ENCODE measurements at regions not wholly inside any gene's neighbourhood (a gene's known extent, or its start where the extent isn't known, plus 50 kb on each side); places are given as distances from the start of the nearest gene placed in this dataset.

DNA sequence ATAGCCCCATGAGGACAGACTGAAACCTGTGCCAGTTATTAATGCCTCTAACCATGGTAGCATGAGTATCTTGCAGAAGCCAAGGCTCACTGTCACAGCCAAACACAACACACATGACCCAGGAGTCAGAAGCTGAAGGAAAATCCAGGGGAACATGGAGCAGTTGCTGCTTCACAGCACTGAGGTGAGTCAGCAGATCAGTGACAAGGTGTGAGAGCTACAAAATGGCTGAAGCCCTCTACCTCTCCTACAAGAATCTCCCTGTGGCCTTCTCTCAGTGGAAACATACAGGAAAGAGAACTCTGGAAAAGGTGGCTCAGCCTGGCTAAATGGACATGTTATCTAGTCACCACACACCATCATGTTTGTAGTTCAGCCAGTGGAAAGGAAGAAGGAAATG is 93.5 kb downstream of the NAB1 start:
- Histone ChIP-seq H3K27ac (no peak overlapping the region), H3K9me3 (no peaks in the 10 kb centered on the region), H3K27me3 (no peaks in the 10 kb centered on the region), H3K4me1 (ENCODE audit: control insufficient read depth in 1 of 2, insufficient read depth in 1 of 2, low read depth in 1 of 2, low read length in 1 of 2) (no peaks in the 10 kb centered on the region), H3K36me3 (no peaks in the 10 kb centered on the region), H3K4me3 (ENCODE audit: low read depth in 1 of 2, low read length in 1 of 2) (no peak overlapping the region)
- TF ChIP-seq, protein P1, sequence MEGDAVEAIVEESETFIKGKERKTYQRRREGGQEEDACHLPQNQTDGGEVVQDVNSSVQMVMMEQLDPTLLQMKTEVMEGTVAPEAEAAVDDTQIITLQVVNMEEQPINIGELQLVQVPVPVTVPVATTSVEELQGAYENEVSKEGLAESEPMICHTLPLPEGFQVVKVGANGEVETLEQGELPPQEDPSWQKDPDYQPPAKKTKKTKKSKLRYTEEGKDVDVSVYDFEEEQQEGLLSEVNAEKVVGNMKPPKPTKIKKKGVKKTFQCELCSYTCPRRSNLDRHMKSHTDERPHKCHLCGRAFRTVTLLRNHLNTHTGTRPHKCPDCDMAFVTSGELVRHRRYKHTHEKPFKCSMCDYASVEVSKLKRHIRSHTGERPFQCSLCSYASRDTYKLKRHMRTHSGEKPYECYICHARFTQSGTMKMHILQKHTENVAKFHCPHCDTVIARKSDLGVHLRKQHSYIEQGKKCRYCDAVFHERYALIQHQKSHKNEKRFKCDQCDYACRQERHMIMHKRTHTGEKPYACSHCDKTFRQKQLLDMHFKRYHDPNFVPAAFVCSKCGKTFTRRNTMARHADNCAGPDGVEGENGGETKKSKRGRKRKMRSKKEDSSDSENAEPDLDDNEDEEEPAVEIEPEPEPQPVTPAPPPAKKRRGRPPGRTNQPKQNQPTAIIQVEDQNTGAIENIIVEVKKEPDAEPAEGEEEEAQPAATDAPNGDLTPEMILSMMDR (IDR thresholded peaks at IDR 0.05) = no peak

DNA sequence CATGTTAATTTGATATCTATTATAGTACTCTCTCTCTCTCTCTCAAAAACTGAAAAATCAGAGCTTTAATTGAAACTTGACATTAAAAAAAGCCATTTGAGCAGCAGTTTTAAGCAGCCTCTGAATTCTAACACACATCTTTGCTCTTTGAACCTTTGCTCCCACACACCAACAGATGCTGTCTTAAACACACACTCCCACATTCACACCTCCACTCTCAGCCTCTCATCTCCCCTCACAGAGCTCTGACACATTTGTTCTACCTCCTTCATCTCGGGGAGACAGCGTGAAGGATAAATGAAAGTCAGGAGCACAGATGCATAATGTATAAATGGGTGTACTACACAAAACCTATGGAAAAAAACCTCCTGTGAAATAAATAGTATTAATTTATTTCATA is 95.2 kb downstream of the NAB1 start:
- H3K4me1 ChIP-seq (ENCODE audit: control insufficient read depth in 1 of 2, insufficient read depth in 1 of 2, low read depth in 1 of 2, low read length in 1 of 2) = no peaks in the 10 kb centered on the region
- no peak overlapping the region for H3K27ac ChIP-seq
- TF ChIP-seq, protein P1 (IDR thresholded peaks at IDR 0.05) = no peak
- no peak overlapping the region for H3K4me3 ChIP-seq (ENCODE audit: low read depth in 1 of 2, low read length in 1 of 2)
- no peaks in the 10 kb centered on the region for H3K27me3 ChIP-seq
- no peaks in the 10 kb centered on the region for H3K9me3 ChIP-seq
- H3K36me3 ChIP-seq = no peaks in the 10 kb centered on the region

DNA sequence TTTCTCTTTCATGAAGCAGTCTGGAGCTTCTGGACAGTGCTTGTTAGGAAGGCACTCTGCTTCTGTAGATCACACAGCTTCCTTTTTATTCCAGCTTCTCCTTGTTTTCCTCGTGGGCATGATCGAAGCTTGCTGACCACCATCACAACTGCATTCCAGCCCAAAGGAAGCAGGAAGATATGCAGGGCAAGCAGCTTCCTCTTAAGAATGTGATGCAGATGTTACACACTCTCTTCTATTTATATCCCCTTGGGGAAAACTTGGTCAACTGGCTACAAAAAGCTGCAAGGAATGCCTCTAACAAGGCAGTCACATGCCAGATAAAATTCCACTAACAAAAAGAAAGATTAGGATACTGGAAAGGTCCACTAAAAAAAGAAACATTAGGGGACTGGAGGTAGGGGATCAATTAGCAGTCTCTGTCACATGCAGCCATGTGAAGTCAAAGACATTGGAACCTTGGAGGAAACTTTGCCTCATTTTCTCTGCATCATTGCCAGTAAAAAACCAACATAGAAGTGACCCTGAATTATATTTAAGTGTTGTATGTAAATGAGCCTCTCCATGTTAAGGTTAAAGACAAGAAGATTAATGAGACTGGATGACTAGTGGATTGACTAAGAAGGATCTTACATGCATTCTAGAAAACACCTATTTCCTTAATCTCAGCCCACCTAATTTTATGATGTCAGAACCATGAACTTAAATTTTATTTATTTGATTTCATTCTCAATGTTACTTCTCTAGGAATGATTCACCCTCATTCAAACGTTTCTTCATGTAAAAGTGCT is 98.3 kb downstream of the NAB1 start:
- Histone ChIP-seq H3K36me3 (no peaks in the 10 kb centered on the region), H3K4me3 (ENCODE audit: low read depth in 1 of 2, low read length in 1 of 2) (no peak overlapping the region), H3K9me3 (no peaks in the 10 kb centered on the region), H3K4me1 (ENCODE audit: control insufficient read depth in 1 of 2, insufficient read depth in 1 of 2, low read depth in 1 of 2, low read length in 1 of 2) (no peaks in the 10 kb centered on the region), H3K27ac (no peak overlapping the region), H3K27me3 (no peaks in the 10 kb centered on the region)
- TF ChIP-seq, protein P1 (IDR thresholded peaks at IDR 0.05) = no peak

DNA sequence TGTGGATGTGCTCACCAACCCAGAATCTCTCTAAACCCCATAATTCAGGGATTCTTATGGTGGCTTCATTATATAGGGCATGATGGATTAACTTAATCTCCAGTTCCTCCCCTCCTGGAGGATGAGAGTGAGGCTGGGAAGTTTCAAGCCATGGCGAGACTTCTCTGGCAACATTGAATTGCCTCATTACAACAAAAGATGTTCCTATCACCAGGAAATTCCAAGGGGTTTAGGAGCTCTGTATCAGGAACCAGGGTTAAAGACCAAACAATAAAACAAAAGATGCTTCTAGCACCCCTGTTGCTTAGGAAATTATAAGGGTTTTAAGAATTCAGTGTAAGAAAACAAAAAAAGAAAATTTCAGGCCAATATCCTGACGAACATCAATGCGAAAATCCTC is 100.1 kb downstream of the NAB1 start:
- Histone ChIP-seq H3K4me1 (ENCODE audit: control insufficient read depth in 1 of 2, insufficient read depth in 1 of 2, low read depth in 1 of 2, low read length in 1 of 2) (no peaks in the 10 kb centered on the region), H3K4me3 (ENCODE audit: low read depth in 1 of 2, low read length in 1 of 2) (no peak overlapping the region), H3K9me3 (no peaks in the 10 kb centered on the region), H3K36me3 (no peaks in the 10 kb centered on the region), H3K27me3 (no peaks in the 10 kb centered on the region), H3K27ac (no peak overlapping the region)
- TF ChIP-seq, protein P1 (IDR thresholded peaks at IDR 0.05) = no peak

DNA sequence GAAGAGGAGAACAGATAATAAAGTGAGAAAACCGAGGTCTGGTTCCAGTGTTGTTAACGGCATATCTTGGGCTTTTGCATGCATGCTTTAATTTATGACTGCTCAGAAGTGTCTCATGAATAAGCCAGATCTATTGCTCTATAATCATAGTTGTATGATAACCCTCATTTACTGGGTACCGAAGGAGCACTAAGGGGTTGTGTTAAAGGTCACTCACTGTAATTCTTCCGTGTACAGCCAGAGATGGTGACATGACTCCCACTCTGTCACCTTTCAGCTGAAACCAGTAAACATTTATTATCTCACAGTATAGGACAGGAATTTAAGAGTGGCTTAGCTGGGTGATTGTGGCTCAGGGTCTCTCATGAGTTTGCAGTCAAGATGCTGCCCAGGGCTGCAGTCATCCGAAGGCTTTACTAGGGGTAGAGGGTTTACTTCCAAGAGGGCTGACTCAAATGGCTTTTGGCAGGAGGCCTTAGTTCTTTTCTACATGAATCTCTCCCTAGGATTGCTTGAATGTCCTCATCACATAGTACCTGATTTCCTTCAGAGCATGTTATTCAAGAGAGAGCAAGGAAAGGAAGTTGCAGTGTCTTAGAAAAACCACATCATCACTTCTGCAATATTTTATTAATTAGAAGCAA is 107.0 kb downstream of the NAB1 start:
- Histone ChIP-seq H3K4me3 (ENCODE audit: low read depth in 1 of 2, low read length in 1 of 2) (no peak overlapping the region), H3K36me3 (no peaks in the 10 kb centered on the region), H3K27me3 (no peaks in the 10 kb centered on the region), H3K27ac (no peak overlapping the region), H3K4me1 (ENCODE audit: control insufficient read depth in 1 of 2, insufficient read depth in 1 of 2, low read depth in 1 of 2, low read length in 1 of 2) (peaks cover 9 to 10% of the 10 kb centered on the region in 2 experiments), H3K9me3 (no peaks in the 10 kb centered on the region)
- TF ChIP-seq, protein P1 (IDR thresholded peaks at IDR 0.05) = no peak

Data from neutrophil (primary cell).